Keratinocyte (primary cell): ENCODE measurements at regions not wholly inside any gene's neighbourhood (a gene's known extent, or its start where the extent isn't known, plus 50 kb on each side); places are given as distances from the start of the nearest gene placed in this dataset.

ENCODE experiments used
- CTCF ChIP-seq, 3 experiments: IDR thresholded peaks in 1 of 3; conservative IDR thresholded peaks in 1 of 3; optimal IDR thresholded peaks in 1 of 3; 2 replicates in 2 of 3; 3 replicates in 1 of 3; pipeline versions ENCODE3 to v1.5.1; 2011; ENCODE audit warnings: low read length in 3 of 3, mild to moderate bottlenecking in 3 of 3, moderate library complexity in 2 of 3, control low read depth in 1 of 3, inconsistent platforms in 1 of 3; ENCODE audit not compliant: insufficient read depth in 2 of 3; ENCODE audit errors: extremely low read depth in 1 of 3
- EZH2 ChIP-seq: IDR thresholded peaks from one replicate; pipeline ENCODE4 v1.6.1; 2012; ENCODE audit warnings: inconsistent platforms, mild to moderate bottlenecking, low read length, moderate library complexity

- TF ChIP-seq CTCF (optimal IDR thresholded peaks at IDR 0.05 in 1 of 3, IDR thresholded peaks at IDR 0.05 in 1 of 3, conservative IDR thresholded peaks at IDR 0.05 in 1 of 3; ENCODE audit: extremely low read depth in 1 of 3, insufficient read depth in 2 of 3, low read length in 3 of 3) (no peak), EZH2 (no peak)
These were observed 105.6 kb downstream of the GPAM start for GRCh38 chr10:112078003-112078402.
